Stimulated activated naive CD8-positive, alpha-beta T cell treated with anti-CD3 and anti-CD28 coated beads, Interleukin-15, amount 100 ng/mL, for 72 hours (primary cell): ENCODE measurements at regions not wholly inside any gene's neighbourhood (a gene's known extent, or its start where the extent isn't known, plus 50 kb on each side); places are given as distances from the start of the nearest gene placed in this dataset.

Source experiments
- ATAC-seq: fragments of 150-1000 bp; cut with Tn5 transposase; 2 replicates; pipeline ENCODE4 v1.10.0; 2021; ENCODE audit warnings: mild to moderate bottlenecking, moderate library complexity
- DNase-seq, 2 donors: peaks; one replicate each; pipeline ENCODE4 v3.0.0; 2021 to 2022
- H3K27ac Mint-ChIP-seq, 2 donors: one replicate each; pipeline ENCODE4 v1.8.0; 2022; ENCODE audit warnings: mild to moderate bottlenecking in 2 of 2, mixed read lengths in 2 of 2, moderate library complexity in 2 of 2
- H3K27me3 Mint-ChIP-seq: one replicate; pipeline ENCODE4 v1.8.0; 2022; ENCODE audit warnings: mixed read lengths
- H3K4me1 Mint-ChIP-seq: one replicate; pipeline ENCODE4 v1.8.0; 2022; ENCODE audit warnings: mild to moderate bottlenecking, mixed read lengths
- H3K4me3 Mint-ChIP-seq, 2 donors: one replicate each; pipeline ENCODE4 v1.8.0; 2022; ENCODE audit warnings: mild to moderate bottlenecking in 2 of 2, mixed read lengths in 2 of 2, moderate library complexity in 1 of 2
- H3K9me3 Mint-ChIP-seq, 2 donors: one replicate each; pipeline ENCODE4 v1.8.0; 2022; ENCODE audit warnings: mixed read lengths in 2 of 2

DNA sequence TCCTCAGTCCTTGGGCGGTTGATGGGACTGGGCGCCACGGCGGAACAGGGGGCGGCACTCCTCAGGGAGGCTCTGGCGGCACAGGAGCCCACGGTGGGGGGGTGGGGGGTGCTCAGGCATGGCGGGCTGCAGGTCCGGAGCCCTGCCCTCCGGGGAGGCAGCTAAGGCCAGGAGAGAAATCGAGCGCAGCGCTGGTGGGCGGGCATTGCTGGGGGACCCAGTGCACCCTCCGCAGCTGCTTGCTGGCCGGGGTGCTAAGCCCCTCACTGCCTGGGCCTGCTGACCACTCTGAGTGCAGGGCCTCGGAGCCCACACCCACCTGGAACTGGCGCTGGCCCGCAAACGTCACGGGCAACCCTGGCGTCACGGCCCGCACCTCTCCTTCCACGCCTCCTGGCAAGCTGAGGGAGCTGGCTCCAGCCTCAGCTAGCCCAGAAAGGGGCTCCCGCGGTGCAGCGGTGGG is 164.9 kb upstream of the AGA start:
- Mint-ChIP-seq H3K4me1 (no peaks in the 10 kb centered on the region), H3K9me3 (no peaks in the 10 kb centered on the region), H3K4me3 (no peak overlapping the region), H3K27ac (no peak overlapping the region), H3K27me3 (no peaks in the 10 kb centered on the region)
- DNase-seq: no peak
- no peak for ATAC-seq

GRCh38 chr4:177611974-177612664 is 169.9 kb upstream of the AGA start:
- H3K9me3 Mint-ChIP-seq: no peaks in the 10 kb centered on the region
- DNase-seq (no peak), ATAC-seq (no peak)
- H3K4me3 Mint-ChIP-seq: no peak overlapping the region
- H3K4me1 Mint-ChIP-seq: no peaks in the 10 kb centered on the region
- no peaks in the 10 kb centered on the region for H3K27me3 Mint-ChIP-seq
- H3K27ac Mint-ChIP-seq: no peak overlapping the region

DNA sequence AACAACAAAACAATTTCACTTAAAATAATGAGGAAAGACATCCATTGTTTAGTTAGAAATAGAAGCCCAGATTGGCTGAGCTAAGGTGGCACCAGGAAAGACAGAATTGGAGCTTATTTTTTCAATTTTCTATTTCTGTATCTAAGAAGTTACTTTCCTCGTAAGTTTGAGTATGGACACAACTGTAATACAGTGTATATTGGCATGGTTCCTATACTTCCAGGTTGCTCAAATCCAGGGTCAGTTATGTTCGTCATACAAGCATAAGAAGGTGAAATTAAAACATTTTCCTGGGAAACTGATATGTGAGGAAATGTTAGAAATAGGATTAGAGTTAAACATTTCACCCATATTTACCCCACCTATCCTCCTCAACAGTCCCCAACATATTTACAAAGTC is 170.4 kb upstream of the AGA start:
- DNase-seq: no peak
- H3K4me3 Mint-ChIP-seq: no peak overlapping the region
- H3K27ac Mint-ChIP-seq: no peak overlapping the region
- H3K27me3 Mint-ChIP-seq: no peaks in the 10 kb centered on the region
- ATAC-seq: no peak
- no peaks in the 10 kb centered on the region for H3K4me1 Mint-ChIP-seq
- no peaks in the 10 kb centered on the region for H3K9me3 Mint-ChIP-seq

GRCh38 chr4:177632481-177632880 is 190.2 kb upstream of the AGA start:
- ATAC-seq: no peak
- no peak for DNase-seq
- Mint-ChIP-seq H3K27ac (no peak overlapping the region), H3K4me1 (no peaks in the 10 kb centered on the region), H3K9me3 (no peaks in the 10 kb centered on the region), H3K4me3 (no peak overlapping the region), H3K27me3 (no peaks in the 10 kb centered on the region)

DNA sequence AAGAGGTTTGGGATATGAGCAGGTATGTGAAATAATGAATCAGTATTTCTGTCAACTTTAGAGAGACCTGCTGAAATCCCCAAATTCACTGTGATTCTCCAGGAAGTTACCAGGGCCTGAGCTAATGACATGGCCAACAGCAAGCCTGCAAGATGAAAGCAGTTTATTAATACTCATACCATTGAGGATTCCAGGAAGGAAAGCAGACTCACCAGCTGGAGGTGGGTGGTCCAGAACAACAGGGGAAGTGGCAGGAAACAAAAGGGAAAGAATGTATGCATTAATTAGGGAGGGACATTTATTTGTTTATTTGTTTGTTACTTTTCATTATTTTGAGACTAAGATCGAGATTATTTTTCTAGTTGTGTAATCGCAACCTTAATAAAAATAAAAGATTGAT is 196.6 kb upstream of the AGA start:
- Mint-ChIP-seq H3K9me3 (no peaks in the 10 kb centered on the region), H3K4me3 (no peak overlapping the region), H3K27me3 (no peaks in the 10 kb centered on the region), H3K4me1 (peaks cover 7% of the 10 kb centered on the region), H3K27ac (no peak overlapping the region)
- DNase-seq (no peak), ATAC-seq (no peak)

- Mint-ChIP-seq H3K27ac (no peak overlapping the region), H3K9me3 (no peaks in the 10 kb centered on the region), H3K27me3 (no peaks in the 10 kb centered on the region), H3K4me3 (no peak overlapping the region), H3K4me1 (peaks cover 7% of the 10 kb centered on the region)
- no peak for ATAC-seq
- no peak for DNase-seq
These were observed 198.6 kb upstream of the AGA start for GRCh38 chr4:177640864-177641263.

DNA sequence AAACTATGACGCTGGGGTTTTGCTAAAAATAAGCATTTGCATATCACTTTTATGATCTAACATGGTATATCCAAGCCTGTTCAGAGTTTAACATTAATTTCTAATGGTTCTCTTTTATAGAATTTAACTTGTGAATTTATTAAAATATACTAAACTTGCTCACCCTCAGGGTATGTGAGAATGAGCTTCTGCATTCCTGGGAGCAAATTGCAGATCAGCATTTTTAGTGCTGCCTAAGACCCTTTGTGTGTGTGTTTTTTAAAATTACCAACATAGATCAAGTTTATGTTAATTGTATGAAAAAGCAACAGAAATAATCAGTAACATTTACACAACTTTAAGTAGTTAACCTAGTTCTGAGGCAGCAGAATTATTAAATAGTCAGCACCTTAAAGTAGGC is 218.0 kb upstream of the AGA start:
- no peaks in the 10 kb centered on the region for H3K4me1 Mint-ChIP-seq
- no peak overlapping the region for H3K27ac Mint-ChIP-seq
- peaks cover 10% of the 10 kb centered on the region for H3K27me3 Mint-ChIP-seq
- DNase-seq (no peak), ATAC-seq (no peak)
- no peak overlapping the region for H3K4me3 Mint-ChIP-seq
- H3K9me3 Mint-ChIP-seq: peaks cover 22 to 30% of the 10 kb centered on the region in 2 donors

DNA sequence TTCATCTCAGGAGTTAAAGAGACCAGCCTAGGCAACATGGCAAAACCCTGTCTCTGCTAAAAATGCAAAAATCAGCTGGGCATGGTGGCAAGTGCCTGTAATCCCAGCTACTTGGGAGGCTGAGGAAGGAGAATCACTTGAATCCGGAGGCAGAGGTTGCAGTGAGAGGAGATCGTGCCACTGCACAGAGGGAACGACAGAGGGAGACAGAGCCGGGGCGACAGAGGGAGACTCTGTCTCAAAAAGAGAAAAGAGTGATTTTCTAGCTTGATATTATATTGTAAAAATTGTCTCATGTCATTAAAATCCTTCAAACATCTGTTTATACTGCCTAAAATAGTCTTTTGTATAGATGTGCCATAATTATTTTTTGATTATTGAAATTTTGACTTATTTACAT is 225.4 kb upstream of the AGA start:
- Mint-ChIP-seq H3K9me3 (peaks cover 0 to 1% of the 10 kb centered on the region in 2 donors), H3K4me3 (no peak overlapping the region), H3K27me3 (no peaks in the 10 kb centered on the region), H3K27ac (no peak overlapping the region), H3K4me1 (no peaks in the 10 kb centered on the region)
- no peak for ATAC-seq
- DNase-seq: no peak

GRCh38 chr4:177671387-177671786 is 229.2 kb upstream of the AGA start:
- peak; percentile 37 for ATAC-seq

DNA sequence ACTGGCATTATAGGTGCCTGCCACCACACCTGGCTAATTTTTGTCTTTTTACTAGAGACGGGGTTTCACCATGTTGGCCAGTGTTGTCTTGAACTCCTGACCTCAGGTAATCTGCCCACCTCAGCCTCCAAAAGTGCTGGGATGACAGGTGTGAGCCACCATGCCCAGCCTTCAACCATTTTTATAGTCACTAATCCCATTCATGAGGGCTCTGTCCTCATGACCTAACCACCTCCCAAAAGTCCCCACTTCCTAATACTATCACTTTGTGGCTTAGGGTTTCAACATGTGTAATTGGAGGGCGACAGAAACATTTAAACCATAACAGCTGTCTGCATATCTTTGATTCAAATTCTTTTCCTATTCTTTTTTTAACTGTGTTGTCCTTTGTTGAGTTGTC is 229.6 kb upstream of the AGA start:
- H3K4me1 Mint-ChIP-seq: no peaks in the 10 kb centered on the region
- H3K9me3 Mint-ChIP-seq: no peaks in the 10 kb centered on the region
- DNase-seq (no peak), ATAC-seq (peak; percentile 48)
- H3K27ac Mint-ChIP-seq: no peak overlapping the region
- no peak overlapping the region for H3K4me3 Mint-ChIP-seq
- H3K27me3 Mint-ChIP-seq: no peaks in the 10 kb centered on the region

More at GRCh38 chr4:177671387-177671786, 229.2 kb upstream of the AGA start:
- H3K27me3 Mint-ChIP-seq: no peaks in the 10 kb centered on the region
- H3K4me3 Mint-ChIP-seq: no peak overlapping the region
- no peak for DNase-seq
- H3K27ac Mint-ChIP-seq: no peak overlapping the region
- H3K4me1 Mint-ChIP-seq: no peaks in the 10 kb centered on the region
- H3K9me3 Mint-ChIP-seq: no peaks in the 10 kb centered on the region

DNA sequence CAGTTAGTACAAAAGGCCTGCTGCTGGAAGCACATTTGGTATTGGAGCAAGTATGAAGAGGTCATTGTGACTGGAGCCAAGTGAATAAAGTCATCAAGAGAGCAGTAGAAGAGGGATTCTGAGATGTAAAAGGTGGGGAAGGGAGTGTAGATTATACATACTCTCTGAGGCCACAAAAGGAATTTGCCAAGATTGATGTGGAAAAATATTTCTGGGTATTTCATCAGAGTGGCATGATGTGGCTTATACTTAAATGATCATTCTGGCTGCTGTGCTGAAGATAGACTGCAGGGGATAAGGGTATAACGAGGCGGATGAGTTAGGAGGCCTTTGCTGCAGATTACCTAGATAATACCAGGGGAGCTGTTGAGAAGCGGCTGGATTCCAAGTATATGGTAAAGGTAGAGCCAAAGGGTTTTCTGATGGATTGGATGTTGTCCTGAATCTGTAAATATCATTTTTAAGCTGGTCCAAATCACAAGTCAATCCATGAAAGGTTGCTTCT is 231.8 kb upstream of the AGA start:
- Mint-ChIP-seq H3K27ac (no peak overlapping the region), H3K27me3 (no peaks in the 10 kb centered on the region), H3K4me3 (no peak overlapping the region), H3K9me3 (no peaks in the 10 kb centered on the region), H3K4me1 (no peaks in the 10 kb centered on the region)
- ATAC-seq (no peak), DNase-seq (no peak)

- Mint-ChIP-seq H3K4me3 (no peak overlapping the region), H3K27ac (no peak overlapping the region), H3K4me1 (no peaks in the 10 kb centered on the region), H3K9me3 (no peaks in the 10 kb centered on the region), H3K27me3 (no peaks in the 10 kb centered on the region)
- DNase-seq (no peak), ATAC-seq (no peak)
These were observed 238.1 kb upstream of the AGA start for GRCh38 chr4:177680308-177680707.

DNA sequence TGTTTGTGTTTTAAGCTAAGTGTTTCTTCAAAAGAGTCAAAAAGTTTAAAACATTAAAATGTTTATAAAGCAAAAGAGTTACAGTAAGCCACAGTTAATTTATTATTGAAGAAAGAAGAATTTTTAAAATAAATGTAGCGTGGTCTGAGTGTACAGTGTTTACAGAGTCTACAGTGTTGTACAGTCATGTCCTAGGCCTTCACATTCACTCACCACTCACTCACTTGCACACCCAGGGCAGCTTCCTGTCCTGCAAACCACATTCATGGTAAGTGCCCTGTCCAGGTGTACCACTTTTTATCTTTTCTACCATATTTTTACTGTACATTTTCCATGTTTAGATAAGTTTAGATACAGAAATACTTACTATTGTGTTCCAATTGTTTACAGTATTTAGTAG is 239.7 kb upstream of the AGA start:
- no peak overlapping the region for H3K27ac Mint-ChIP-seq
- H3K9me3 Mint-ChIP-seq: no peaks in the 10 kb centered on the region
- no peak for DNase-seq
- ATAC-seq: no peak
- no peaks in the 10 kb centered on the region for H3K4me1 Mint-ChIP-seq
- H3K27me3 Mint-ChIP-seq: no peaks in the 10 kb centered on the region
- H3K4me3 Mint-ChIP-seq: no peak overlapping the region

DNA sequence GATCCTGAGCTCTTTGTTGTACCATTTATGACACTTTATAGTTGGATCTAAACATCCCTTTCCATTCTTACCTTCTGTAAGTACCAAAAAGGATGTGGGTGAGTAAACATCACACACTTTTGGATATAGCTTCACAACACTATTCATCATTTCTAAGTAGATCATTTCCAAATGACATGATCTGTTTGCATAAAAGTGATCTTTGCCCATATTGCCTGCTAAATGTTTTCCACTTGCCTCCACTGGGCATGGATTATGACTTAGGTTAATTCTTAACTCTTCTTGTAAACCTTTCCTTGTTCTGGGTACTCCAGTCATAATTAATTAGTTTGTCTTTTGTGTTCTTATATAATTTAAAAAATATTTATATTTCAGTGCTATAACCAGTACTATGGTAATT is 244.9 kb upstream of the AGA start:
- no peak for ATAC-seq
- DNase-seq: no peak
- Mint-ChIP-seq H3K27me3 (no peaks in the 10 kb centered on the region), H3K9me3 (no peaks in the 10 kb centered on the region), H3K4me3 (no peak overlapping the region), H3K27ac (no peak overlapping the region), H3K4me1 (no peaks in the 10 kb centered on the region)

GRCh38 chr4:177692907-177693306 is 250.7 kb upstream of the AGA start:
- H3K9me3 Mint-ChIP-seq: no peaks in the 10 kb centered on the region
- no peak overlapping the region for H3K4me3 Mint-ChIP-seq
- H3K4me1 Mint-ChIP-seq: no peaks in the 10 kb centered on the region
- H3K27me3 Mint-ChIP-seq: no peaks in the 10 kb centered on the region
- no peak for ATAC-seq
- H3K27ac Mint-ChIP-seq: no peak overlapping the region
- no peak for DNase-seq

DNA sequence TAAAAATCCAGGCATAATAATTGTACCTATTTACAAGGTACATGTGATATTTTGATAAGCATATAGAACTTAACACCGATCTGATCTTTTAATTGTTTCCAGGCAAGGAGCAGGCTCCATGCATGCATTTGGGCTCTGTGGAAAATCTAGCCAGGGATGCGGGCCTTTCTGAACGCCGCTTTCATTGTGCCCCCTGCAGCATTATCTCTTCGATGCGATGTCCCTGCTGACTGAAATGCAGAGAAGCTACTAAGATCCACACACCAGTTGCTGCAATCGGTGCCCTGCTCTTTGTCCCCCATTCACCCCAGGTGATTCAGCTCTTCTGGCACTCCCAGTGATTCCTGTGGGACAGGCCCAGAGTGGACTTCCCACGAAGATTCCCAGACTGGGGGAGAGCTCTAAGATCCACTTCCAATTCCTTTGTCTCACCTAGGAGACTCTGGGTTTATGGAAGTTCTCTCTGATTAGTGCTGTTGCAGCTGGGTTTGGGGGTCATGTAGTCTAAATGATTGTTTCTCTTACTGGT is 254.3 kb upstream of the AGA start:
- no peak overlapping the region for H3K27ac Mint-ChIP-seq
- DNase-seq (no peak), ATAC-seq (no peak)
- no peaks in the 10 kb centered on the region for H3K9me3 Mint-ChIP-seq
- H3K4me1 Mint-ChIP-seq: no peaks in the 10 kb centered on the region
- no peaks in the 10 kb centered on the region for H3K27me3 Mint-ChIP-seq
- no peak overlapping the region for H3K4me3 Mint-ChIP-seq
